ENCODE measurements at regions not wholly inside any gene's neighbourhood (a gene's known extent, or its start where the extent isn't known, plus 50 kb on each side); places are given as distances from the start of the nearest gene placed in this dataset.

- no peak for DNase-seq (ENCODE audit: low read depth)
Measured at GRCh38 chr13:22092791-22093560, 422.1 kb downstream of the FGF9 start.

GRCh38 chr13:22095794-22096193 lies 424.9 kb downstream of the FGF9 start:
- no peak for DNase-seq (ENCODE audit: low read depth)

GRCh38 chr13:22099585-22099984 lies 428.7 kb downstream of the FGF9 start:
- DNase-seq (ENCODE audit: low read depth), result no peak

- no peak for DNase-seq (ENCODE audit: low read depth)
Measured at GRCh38 chr13:22102271-22102670, 431.4 kb downstream of the FGF9 start.

- DNase-seq (ENCODE audit: low read depth), result no peak
Measured at GRCh38 chr13:22103046-22104027, 432.5 kb downstream of the FGF9 start.

GRCh38 chr13:22106058-22106457 lies 435.2 kb downstream of the FGF9 start:
- no peak for DNase-seq (ENCODE audit: low read depth)

GRCh38 chr13:22107549-22107948 lies 436.7 kb downstream of the FGF9 start:
- no peak for DNase-seq (ENCODE audit: low read depth)

GRCh38 chr13:22108283-22108942 lies 437.5 kb downstream of the FGF9 start:
- DNase-seq (ENCODE audit: low read depth), result peak; percentile 3

- no peak for DNase-seq (ENCODE audit: low read depth)
Measured at GRCh38 chr13:22108979-22109378, 438.1 kb downstream of the FGF9 start.

- DNase-seq (ENCODE audit: low read depth), result no peak
Measured at GRCh38 chr13:22110368-22110767, 439.5 kb downstream of the FGF9 start.

- no peak for DNase-seq (ENCODE audit: low read depth)
Measured at GRCh38 chr13:22111152-22111783, 440.4 kb downstream of the FGF9 start.

- no peak for DNase-seq (ENCODE audit: low read depth)
Measured at GRCh38 chr13:22111961-22112360, 441.1 kb downstream of the FGF9 start.

GRCh38 chr13:22112956-22113745 lies 442.3 kb downstream of the FGF9 start:
- no peak for DNase-seq (ENCODE audit: low read depth)

GRCh38 chr13:22114630-22115311 lies 443.9 kb downstream of the FGF9 start:
- no peak for DNase-seq (ENCODE audit: low read depth)

GRCh38 chr13:22118158-22118557 lies 447.3 kb downstream of the FGF9 start:
- DNase-seq (ENCODE audit: low read depth), result no peak

- DNase-seq (ENCODE audit: low read depth), result no peak
Measured at GRCh38 chr13:22120646-22121045, 449.8 kb downstream of the FGF9 start.

- DNase-seq (ENCODE audit: low read depth), result no peak
Measured at GRCh38 chr13:22121146-22121739, 450.4 kb downstream of the FGF9 start.

GRCh38 chr13:22126433-22127021 lies 455.7 kb downstream of the FGF9 start:
- DNase-seq (ENCODE audit: low read depth), result no peak

GRCh38 chr13:22127277-22128164 lies 456.6 kb downstream of the FGF9 start:
- DNase-seq (ENCODE audit: low read depth), result no peak

Data from fibroblast of gingiva (primary cell).